ENCODE measurements at regions not wholly inside any gene's neighbourhood (a gene's known extent, or its start where the extent isn't known, plus 50 kb on each side); places are given as distances from the start of the nearest gene placed in this dataset.

DNA sequence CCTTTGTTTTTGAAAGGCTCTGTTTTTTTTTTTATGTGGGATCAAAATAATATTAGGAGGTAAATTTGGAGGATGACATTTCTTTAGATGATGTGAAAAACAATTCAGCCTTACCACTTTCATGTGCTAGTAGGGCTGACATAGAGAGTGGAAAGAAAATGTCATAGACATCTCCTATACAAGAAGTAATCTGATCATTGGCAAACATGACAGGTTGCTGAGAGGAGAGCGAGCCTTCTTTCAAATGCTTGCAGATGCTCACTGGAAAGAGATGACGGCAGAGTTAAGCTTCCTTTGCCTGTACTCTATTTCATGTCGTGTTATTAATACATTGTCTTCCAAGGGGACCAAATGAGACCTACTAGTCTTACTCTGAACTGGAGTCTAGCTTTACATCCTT lies 160.1 kb upstream of the DAP start:
- no peak overlapping the region for H3K4me3 Mint-ChIP-seq
- H3K4me1 Mint-ChIP-seq, result no peaks in the 10 kb centered on the region
- H3K9me3 Mint-ChIP-seq, result no peaks in the 10 kb centered on the region
- H3K36me3 Mint-ChIP-seq (ENCODE audit: low read depth), result no peaks in the 10 kb centered on the region
- ChIA-PET POLR2A (no interaction called here), CTCF (no interaction called here)
- H3K27ac Mint-ChIP-seq, result no peak overlapping the region
- no peak for DNase-seq
- H3K27me3 Mint-ChIP-seq, result peaks cover 4% of the 10 kb centered on the region

DNA sequence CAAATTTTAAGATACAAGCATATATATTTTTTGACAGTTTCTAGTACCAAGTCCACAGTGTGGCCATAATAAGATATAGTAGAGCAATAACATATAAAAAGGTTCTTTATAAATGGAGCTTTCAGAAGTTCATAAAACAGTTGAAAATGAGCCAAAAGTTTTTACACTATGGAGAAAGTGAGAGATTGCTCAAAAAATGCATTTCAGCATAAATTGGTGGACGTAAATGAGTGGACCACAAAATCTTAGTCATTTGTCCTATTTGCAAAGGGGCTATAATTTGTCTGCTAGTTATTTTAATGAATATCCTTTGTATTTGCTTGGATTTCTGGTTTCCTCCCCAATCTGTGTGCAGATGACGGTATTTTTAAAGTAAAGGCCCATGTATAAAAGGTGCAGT lies 159.4 kb upstream of the DAP start:
- H3K36me3 Mint-ChIP-seq (ENCODE audit: low read depth), result no peaks in the 10 kb centered on the region
- H3K27me3 Mint-ChIP-seq, result peaks cover 4% of the 10 kb centered on the region
- no peaks in the 10 kb centered on the region for H3K4me1 Mint-ChIP-seq
- no peak overlapping the region for H3K4me3 Mint-ChIP-seq
- POLR2A ChIA-PET, result no interaction called here
- H3K9me3 Mint-ChIP-seq, result no peaks in the 10 kb centered on the region
- CTCF ChIA-PET, result no interaction called here
- H3K27ac Mint-ChIP-seq, result no peak overlapping the region
- DNase-seq, result no peak

DNA sequence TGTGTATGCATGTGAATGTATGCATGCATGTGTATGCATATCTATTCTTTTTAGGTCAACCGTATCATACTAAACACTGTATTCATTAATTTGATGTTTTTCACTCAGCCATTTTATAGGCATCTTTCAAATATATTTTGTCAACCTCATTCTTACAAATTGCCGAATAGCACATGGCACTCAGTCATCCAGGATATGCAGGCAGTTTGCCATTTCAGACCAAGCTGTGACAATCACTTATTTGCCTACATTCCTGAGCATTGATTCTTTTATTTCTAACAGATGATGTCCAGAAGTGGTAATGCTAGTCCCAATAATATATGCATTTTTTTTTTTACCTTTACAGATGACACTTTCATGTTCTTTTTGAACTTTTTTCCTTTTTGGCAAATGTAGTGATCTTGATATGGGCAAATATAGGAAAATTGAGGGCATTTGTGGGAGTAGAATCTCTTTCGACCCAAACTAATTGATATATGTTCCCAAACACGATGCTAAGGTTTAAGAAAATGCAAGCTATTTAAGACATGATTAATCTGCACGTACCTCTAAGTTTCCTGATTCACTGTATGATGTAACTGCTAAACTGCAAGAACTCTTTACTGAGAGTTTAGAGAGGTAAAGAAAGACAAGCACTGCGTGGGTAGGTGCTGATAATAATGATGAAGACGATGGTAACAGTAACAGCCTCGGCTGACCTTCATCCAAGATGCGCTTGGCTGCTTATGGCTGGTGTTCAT lies 153.9 kb upstream of the DAP start:
- H3K27me3 Mint-ChIP-seq, result peaks cover 4% of the 10 kb centered on the region
- no peaks in the 10 kb centered on the region for H3K9me3 Mint-ChIP-seq
- CTCF ChIA-PET, result no interaction called here
- no peak overlapping the region for H3K27ac Mint-ChIP-seq
- no peak overlapping the region for H3K4me3 Mint-ChIP-seq
- no peak for DNase-seq
- no peaks in the 10 kb centered on the region for H3K36me3 Mint-ChIP-seq (ENCODE audit: low read depth)
- H3K4me1 Mint-ChIP-seq, result no peaks in the 10 kb centered on the region
- POLR2A ChIA-PET, result no interaction called here

DNA sequence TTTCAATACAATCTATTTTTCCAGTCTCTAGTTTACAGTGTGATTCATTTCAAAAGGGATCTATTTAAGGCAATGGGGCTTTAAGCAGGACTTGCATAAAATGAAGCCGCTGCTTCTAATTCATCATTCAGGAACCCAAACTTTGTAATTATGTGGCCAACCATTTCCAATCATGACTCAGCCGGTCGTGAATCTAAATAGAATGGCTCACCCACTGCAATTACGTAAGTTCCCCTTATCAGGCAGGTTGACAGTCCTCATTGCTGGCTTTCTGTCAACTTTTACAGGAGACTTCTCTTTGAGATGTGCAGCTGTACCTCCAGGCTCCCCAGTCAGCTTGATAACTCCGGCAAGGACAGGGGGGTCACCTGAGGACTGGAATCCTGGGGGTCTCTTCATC lies 152.8 kb upstream of the DAP start:
- H3K36me3 Mint-ChIP-seq (ENCODE audit: low read depth), result no peaks in the 10 kb centered on the region
- POLR2A ChIA-PET, result no interaction called here
- peaks cover 6% of the 10 kb centered on the region for H3K27me3 Mint-ChIP-seq

DNA sequence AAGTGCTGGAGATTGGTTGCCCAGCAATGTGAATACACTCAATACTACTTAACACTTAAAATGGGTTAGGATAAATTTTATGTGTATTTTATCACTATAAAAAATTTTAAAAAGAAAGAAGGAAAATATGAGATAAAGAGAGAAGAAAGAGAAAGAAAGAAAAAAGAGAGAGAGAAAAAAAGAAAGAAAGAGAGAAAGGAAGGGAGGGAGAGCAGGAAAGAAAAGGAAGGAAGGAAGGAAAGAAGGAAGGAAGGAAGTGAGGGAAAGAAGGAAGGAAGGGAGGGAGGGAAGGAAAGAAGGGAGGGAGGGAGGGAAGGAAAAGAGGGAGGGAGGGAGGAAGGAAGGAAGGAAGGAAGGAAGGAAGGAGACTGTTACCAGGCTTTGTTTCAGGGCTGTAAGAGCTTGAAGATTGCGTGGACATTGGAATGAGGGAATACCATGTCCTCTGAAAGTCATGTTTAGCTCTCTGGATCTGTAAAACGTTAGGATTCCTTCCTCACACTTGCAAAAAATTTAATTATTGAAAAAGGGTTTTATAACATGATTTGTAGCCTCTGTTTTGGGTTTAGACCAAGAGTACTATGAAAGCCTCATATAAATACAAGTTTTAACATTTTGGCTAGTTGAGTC lies 152.3 kb upstream of the DAP start:
- H3K36me3 Mint-ChIP-seq (ENCODE audit: low read depth), result no peaks in the 10 kb centered on the region
- H3K27ac Mint-ChIP-seq, result no peak overlapping the region
- no peaks in the 10 kb centered on the region for H3K4me1 Mint-ChIP-seq
- H3K4me3 Mint-ChIP-seq, result no peak overlapping the region
- peaks cover 4% of the 10 kb centered on the region for H3K27me3 Mint-ChIP-seq
- POLR2A ChIA-PET, result no interaction called here
- DNase-seq, result no peak
- no peaks in the 10 kb centered on the region for H3K9me3 Mint-ChIP-seq
- CTCF ChIA-PET, result no interaction called here

More for the DNA sequence above, 152.8 kb upstream of the DAP start:
- Mint-ChIP-seq H3K9me3 (no peaks in the 10 kb centered on the region), H3K27ac (no peak overlapping the region), H3K4me1 (no peaks in the 10 kb centered on the region), H3K4me3 (no peak overlapping the region)
- CTCF ChIA-PET, result no interaction called here
- DNase-seq, result no peak

DNA sequence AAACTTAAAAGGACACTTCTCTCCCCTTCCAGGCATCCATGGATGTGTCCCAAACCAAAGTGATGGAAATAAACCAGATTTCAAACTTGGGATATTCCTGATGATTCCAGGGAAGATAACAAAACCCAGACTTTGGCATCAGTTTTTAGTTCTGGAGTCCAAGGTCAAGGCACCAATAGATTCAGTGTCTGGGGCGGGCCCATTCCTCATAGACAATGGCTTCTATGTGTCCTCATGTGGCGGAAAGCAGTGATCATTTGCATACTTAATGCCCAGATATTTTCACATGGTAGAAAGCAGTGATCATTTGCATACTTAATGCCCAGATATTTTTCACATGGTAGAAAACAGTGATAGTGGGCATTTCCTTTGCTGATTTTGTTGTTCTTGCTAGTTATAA lies 151.4 kb upstream of the DAP start:
- Mint-ChIP-seq H3K4me1 (no peaks in the 10 kb centered on the region), H3K36me3 (ENCODE audit: low read depth) (no peaks in the 10 kb centered on the region), H3K27me3 (peaks cover 4% of the 10 kb centered on the region), H3K4me3 (no peak overlapping the region), H3K27ac (no peak overlapping the region), H3K9me3 (no peaks in the 10 kb centered on the region)
- DNase-seq, result no peak
- ChIA-PET POLR2A (no interaction called here), CTCF (no interaction called here)

DNA sequence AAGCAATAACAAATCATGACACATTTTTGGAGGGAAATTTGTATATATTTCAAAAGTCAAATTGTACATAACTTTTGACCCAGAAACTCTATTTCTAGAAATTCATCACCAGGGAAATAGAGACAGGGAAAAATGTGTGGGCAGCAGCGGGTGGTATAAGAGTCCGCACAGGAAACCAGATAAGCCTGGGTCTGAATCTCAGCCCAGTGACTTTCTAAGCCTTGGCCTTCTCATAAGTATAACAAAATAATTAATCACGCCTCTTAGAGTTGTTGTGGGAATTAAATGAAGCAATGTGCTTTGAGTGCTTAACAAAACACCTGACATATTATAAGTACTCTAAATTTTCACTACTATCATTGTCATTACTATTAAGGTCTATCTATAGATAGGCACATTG lies 149.2 kb upstream of the DAP start:
- Mint-ChIP-seq H3K4me1 (no peaks in the 10 kb centered on the region), H3K9me3 (no peaks in the 10 kb centered on the region), H3K27me3 (peaks cover 4% of the 10 kb centered on the region), H3K36me3 (ENCODE audit: low read depth) (no peaks in the 10 kb centered on the region), H3K27ac (no peak overlapping the region), H3K4me3 (no peak overlapping the region)
- CTCF ChIA-PET, result no interaction called here
- POLR2A ChIA-PET, result no interaction called here
- DNase-seq, result no peak

DNA sequence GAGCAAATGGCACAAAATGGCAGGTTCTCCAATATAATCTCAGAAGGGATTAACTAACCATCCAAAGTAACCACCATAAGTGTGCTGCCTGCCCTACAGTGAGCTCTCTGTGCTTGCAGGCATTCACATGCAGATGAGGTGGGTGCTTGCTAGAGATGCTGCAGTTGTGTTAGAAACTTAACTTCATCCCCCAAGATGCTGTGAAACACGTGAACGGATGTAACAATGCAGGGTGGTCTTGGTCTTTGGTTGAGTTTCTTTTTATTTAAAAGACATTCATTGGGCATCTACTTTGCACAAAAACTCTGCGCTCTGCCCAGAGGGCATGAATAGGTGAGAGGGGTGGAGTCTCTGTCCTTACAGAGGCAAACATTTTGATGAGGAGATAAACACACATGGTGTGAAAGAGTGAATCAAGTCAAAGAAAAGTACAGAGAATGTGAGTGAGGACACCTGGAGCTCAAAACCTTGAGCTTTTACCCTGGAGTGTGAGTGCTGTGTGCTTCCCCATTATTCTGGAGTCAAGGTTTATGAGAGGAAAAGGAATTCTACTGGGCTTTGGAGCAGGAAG lies 143.9 kb upstream of the DAP start:
- no peak overlapping the region for H3K27ac Mint-ChIP-seq
- ChIA-PET POLR2A (no interaction called here), CTCF (no interaction called here)
- no peaks in the 10 kb centered on the region for H3K9me3 Mint-ChIP-seq
- H3K4me3 Mint-ChIP-seq, result no peak overlapping the region
- peaks cover 10% of the 10 kb centered on the region for H3K27me3 Mint-ChIP-seq
- H3K4me1 Mint-ChIP-seq, result no peaks in the 10 kb centered on the region
- DNase-seq, result no peak
- no peaks in the 10 kb centered on the region for H3K36me3 Mint-ChIP-seq (ENCODE audit: low read depth)

DNA sequence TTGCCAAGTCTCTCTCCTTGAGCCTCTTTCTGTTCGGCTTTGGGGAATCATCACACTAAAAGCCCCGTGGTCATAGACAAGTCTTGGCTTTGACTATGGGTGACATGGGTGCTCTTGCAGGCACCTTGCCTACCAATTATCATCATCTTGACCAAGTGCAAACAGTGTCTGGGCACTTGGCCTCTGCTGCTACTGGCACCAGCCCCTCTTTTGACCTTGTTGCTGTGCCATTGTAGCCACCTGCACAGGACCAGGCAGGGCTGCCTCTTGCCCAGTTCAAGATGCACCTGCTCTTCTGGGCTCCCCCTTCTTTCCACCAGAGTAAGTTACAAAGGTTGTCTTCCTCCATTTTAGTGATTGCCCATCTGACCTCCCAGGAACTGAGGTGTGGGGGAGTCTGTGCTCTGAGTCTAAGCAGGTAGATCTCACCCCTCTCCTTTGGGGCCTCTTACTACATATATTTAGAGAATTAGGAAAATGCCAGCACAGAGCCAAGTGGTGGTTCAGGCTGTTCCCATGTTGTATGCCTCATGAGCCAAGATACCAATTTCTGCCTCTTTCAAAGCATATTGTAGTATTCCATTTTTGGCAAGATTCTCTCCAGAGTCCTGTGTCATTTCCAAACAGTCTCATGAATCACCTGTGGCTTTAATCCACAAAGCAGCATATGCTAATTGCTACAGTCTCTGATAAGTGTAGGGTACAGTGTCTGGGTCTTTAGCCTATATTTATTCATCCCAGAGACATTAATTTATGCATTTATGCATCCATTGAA lies 142.9 kb upstream of the DAP start:
- CTCF ChIA-PET, result no interaction called here

DNA sequence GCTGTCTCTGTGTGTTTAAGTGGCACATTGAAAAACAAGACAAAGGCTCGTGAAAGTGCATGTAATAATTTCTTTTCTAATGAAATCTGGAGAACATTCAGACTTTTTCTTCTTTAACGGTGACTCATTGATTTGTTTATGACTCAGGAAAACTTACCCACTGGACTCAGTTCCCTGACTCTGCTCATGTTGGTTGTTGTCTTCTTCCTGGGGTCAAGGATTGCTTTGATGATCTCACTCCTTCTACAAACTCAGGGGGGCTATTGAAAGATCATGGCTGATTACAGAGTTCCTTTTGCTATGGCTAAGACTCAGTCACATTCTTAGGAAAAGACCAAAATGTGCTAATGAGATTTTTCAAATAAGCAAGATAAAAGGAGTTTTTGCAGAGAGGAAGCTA lies 141.1 kb upstream of the DAP start:
- Mint-ChIP-seq H3K4me3 (no peak overlapping the region), H3K27me3 (peaks cover 8% of the 10 kb centered on the region)
- POLR2A ChIA-PET, result no interaction called here

More for the DNA sequence above, 142.9 kb upstream of the DAP start:
- peaks cover 10% of the 10 kb centered on the region for H3K27me3 Mint-ChIP-seq
- no peak overlapping the region for H3K4me3 Mint-ChIP-seq
- no peaks in the 10 kb centered on the region for H3K36me3 Mint-ChIP-seq (ENCODE audit: low read depth)
- H3K27ac Mint-ChIP-seq, result no peak overlapping the region
- H3K9me3 Mint-ChIP-seq, result no peaks in the 10 kb centered on the region
- POLR2A ChIA-PET, result no interaction called here
- no peaks in the 10 kb centered on the region for H3K4me1 Mint-ChIP-seq
- DNase-seq, result no peak

DNA sequence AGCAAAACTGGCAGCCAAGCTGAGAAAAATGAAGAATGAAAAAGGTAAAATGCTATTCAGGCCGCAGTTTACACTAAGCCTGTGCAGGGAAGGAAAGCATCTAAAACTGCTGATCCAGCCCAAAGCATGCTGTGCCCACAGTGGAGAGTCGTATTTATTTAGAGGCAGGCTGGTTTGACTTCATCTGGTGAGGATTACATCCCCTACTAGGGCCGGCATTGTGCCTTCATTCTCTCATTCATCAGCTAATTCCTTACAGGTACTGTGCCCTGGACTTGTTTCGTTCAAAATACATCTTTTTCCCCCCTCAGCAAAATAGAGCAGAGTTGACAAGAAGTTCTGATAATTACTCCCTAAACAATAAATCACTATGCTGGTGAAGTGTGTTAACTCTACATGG lies 137.5 kb upstream of the DAP start:
- no peaks in the 10 kb centered on the region for H3K4me1 Mint-ChIP-seq
- ChIA-PET POLR2A (no interaction called here), CTCF (no interaction called here)

More for the DNA sequence above, 141.1 kb upstream of the DAP start:
- H3K9me3 Mint-ChIP-seq, result no peaks in the 10 kb centered on the region
- no peaks in the 10 kb centered on the region for H3K36me3 Mint-ChIP-seq (ENCODE audit: low read depth)
- CTCF ChIA-PET, result no interaction called here
- no peaks in the 10 kb centered on the region for H3K4me1 Mint-ChIP-seq
- H3K27ac Mint-ChIP-seq, result no peak overlapping the region
- no peak for DNase-seq

DNA sequence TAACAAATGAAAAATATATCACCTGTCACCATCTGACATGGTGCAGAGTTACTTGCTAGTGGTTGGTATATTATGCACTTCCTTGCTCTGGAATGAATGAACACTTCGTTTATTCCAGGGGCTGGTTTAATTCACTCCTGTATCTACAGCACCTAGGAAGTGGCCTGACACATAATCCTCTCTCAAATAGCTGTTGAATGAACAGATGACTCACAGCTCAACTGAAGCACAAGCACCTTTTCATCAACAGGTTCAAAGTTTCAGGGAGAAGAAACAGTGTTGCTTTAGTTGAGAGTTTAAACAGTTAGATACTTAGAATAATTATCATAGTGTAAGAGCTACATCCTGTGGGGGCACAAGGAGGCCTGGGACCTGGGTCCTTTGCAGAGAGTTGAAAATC lies 135.0 kb upstream of the DAP start:
- Mint-ChIP-seq H3K36me3 (ENCODE audit: low read depth) (no peaks in the 10 kb centered on the region), H3K4me1 (no peaks in the 10 kb centered on the region), H3K27me3 (peaks cover 6% of the 10 kb centered on the region), H3K27ac (no peak overlapping the region), H3K4me3 (no peak overlapping the region), H3K9me3 (no peaks in the 10 kb centered on the region)
- CTCF ChIA-PET, result no interaction called here
- DNase-seq, result no peak
- POLR2A ChIA-PET, result no interaction called here

More for the DNA sequence above, 137.5 kb upstream of the DAP start:
- H3K36me3 Mint-ChIP-seq (ENCODE audit: low read depth), result no peaks in the 10 kb centered on the region
- no peak overlapping the region for H3K4me3 Mint-ChIP-seq
- H3K27me3 Mint-ChIP-seq, result peaks cover 8% of the 10 kb centered on the region
- no peak overlapping the region for H3K27ac Mint-ChIP-seq
- no peak for DNase-seq
- no peaks in the 10 kb centered on the region for H3K9me3 Mint-ChIP-seq

DNA sequence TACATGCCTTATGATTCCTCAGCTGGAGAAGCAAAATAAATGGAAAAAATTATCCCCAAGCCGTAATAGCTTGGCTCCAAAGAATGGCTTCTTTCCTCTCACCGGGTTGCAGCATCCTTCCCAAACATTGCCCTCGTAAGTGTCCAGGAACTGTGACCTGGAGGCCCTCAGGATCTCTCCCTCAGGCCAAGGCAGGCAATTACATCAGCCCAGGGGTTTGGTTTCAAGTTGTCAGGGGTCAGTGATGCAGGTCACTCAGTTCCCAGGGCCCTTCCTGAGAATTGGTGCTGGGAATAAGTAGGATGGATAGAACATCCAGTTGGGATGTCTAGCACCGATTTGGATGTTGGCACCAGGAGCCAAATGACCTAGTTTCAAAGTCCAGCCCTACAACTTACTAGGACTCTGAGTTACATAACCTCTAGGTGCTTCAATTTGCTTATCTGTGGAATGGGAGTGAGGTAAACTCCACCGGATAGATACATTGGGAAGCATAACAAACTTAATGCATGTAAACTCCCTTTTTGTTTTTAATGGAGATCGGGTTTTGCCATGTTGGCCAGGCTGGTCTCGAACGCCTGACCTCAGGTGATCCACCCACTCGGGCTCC lies 133.5 kb upstream of the DAP start:
- ChIA-PET CTCF (interaction anchor here (1.0 kb wide), 1 partner anchor 11 kb away, joined by 3 read pairs; no protein-coding TSS in a partner anchor), POLR2A (no interaction called here)
- Mint-ChIP-seq H3K9me3 (no peaks in the 10 kb centered on the region), H3K27me3 (no peaks in the 10 kb centered on the region), H3K36me3 (ENCODE audit: low read depth) (no peaks in the 10 kb centered on the region), H3K27ac (no peak overlapping the region), H3K4me3 (no peak overlapping the region), H3K4me1 (no peaks in the 10 kb centered on the region)
- DNase-seq, result no peak

Data from activated CD4-positive, alpha-beta T cell treated with anti-CD3 and anti-CD28 coated beads, Interleukin-2, amount 10 ng/mL, durations not matched to agents 7 days and 5 days (primary cell).